IMR-90 (cell line): ENCODE measurements at regions not wholly inside any gene's neighbourhood (a gene's known extent, or its start where the extent isn't known, plus 50 kb on each side); places are given as distances from the start of the nearest gene placed in this dataset.

Experiments
- ATAC-seq: fragments of 200-7000 bp; cut with Tn5 transposase; 2 replicates; pipeline ENCODE4 v1.9.1; 2020; ENCODE audit warnings: low read depth, mild to moderate bottlenecking, moderate library complexity
- BruUV-seq: library from RNA; stranded (reverse); fragments of 400-500 nt; replicated peaks from 2 replicates; lab custom pipeline; 2021; lab: Mats Ljungman, UMichigan
- CTCF ChIA-PET: fragments of 300-600 bp; formaldehyde crosslinking; extraction: SDS; loops from one replicate; lab custom pipeline; 2021; ENCODE audit warnings: antibody characterized with exemption; lab: Yijun Ruan, JAX
- POLR2A ChIA-PET: fragments of 300-600 bp; sonication (Branson Sonifier 250); formaldehyde crosslinking; loops from one replicate; lab custom pipeline; 2022; ENCODE audit warnings: antibody characterized with exemption; ENCODE audit not compliant: unreplicated experiment; lab: Charles Lee
- DNase-seq: peaks from one replicate; pipeline ENCODE4 v3.0.0; 2013
- H2AFZ ChIP-seq: replicated peaks from 2 replicates; pipeline ENCODE3; 2013; ENCODE audit warnings: low read length, mild to moderate bottlenecking; ENCODE audit not compliant: poor library complexity
- H2AK5ac ChIP-seq: 2 replicates; pipeline ENCODE4 v1.6.1; 2013; ENCODE audit warnings: low read depth, low read length, inconsistent platforms
- H2AK9ac ChIP-seq: replicated peaks from 2 replicates; pipeline ENCODE3; 2013; ENCODE audit warnings: mild to moderate bottlenecking, low read depth, low read length, moderate library complexity; ENCODE audit not compliant: poor library complexity
- H2BK120ac ChIP-seq: 2 replicates; pipeline ENCODE4 v1.6.1; 2013; ENCODE audit warnings: low read depth, low read length, inconsistent platforms
- H2BK15ac ChIP-seq: 3 replicates; pipeline ENCODE4 v1.6.1; 2013; ENCODE audit warnings: low read depth, low read length, inconsistent platforms
- H2BK20ac ChIP-seq: 2 replicates; pipeline ENCODE4 v1.6.1; 2013; ENCODE audit warnings: low read depth, mild to moderate bottlenecking, inconsistent platforms, low read length, moderate library complexity
- H2BK5ac ChIP-seq: 2 replicates; pipeline ENCODE4 v1.6.1; 2013; ENCODE audit warnings: mild to moderate bottlenecking, low read depth, low read length, inconsistent platforms; ENCODE audit not compliant: poor library complexity, severe bottlenecking
- H3K14ac ChIP-seq: replicated peaks from 2 replicates; pipeline ENCODE4 v1.6.1; 2013; ENCODE audit warnings: low read depth, low read length, inconsistent platforms
- H3K18ac ChIP-seq: 2 replicates; pipeline ENCODE4 v1.6.1; 2013; ENCODE audit warnings: low read depth, low read length, control low read depth
- H3K23ac ChIP-seq: 2 replicates; pipeline ENCODE4 v1.6.1; 2013; ENCODE audit warnings: low read depth, low read length, inconsistent platforms
- H3K27ac ChIP-seq: 2 replicates; pipeline ENCODE4 v1.5.1; 2013; ENCODE audit warnings: mild to moderate bottlenecking, control low read depth, low read length; ENCODE audit not compliant: insufficient read depth
- H3K27me3 ChIP-seq: 2 replicates; pipeline ENCODE4 v1.6.1; 2013; ENCODE audit warnings: low read length; ENCODE audit not compliant: control insufficient read depth, insufficient read depth
- H3K36me3 ChIP-seq: 2 replicates; pipeline ENCODE4 v1.6.1; 2013; ENCODE audit warnings: low read length, mixed read lengths; ENCODE audit not compliant: control insufficient read depth, insufficient read depth
- H3K4ac ChIP-seq: 2 replicates; pipeline ENCODE4 v1.6.1; 2013; ENCODE audit warnings: low read depth, low read length, inconsistent platforms
- H3K4me1 ChIP-seq: 2 replicates; pipeline ENCODE4 v1.6.1; 2013; ENCODE audit warnings: low read length, mixed read lengths; ENCODE audit not compliant: control insufficient read depth, insufficient read depth
- H3K4me2 ChIP-seq: 2 replicates; pipeline ENCODE4 v1.6.1; 2013; ENCODE audit warnings: low read depth, mild to moderate bottlenecking, control low read depth, low read length, moderate library complexity
- H3K4me3 ChIP-seq: 2 replicates; pipeline ENCODE4 v1.5.1; 2013; ENCODE audit warnings: low read depth, mild to moderate bottlenecking, control low read depth, low read length, moderate library complexity; ENCODE audit not compliant: insufficient read depth
- H3K56ac ChIP-seq: 2 replicates; pipeline ENCODE4 v1.6.1; 2013; ENCODE audit warnings: low read length, inconsistent platforms; ENCODE audit not compliant: insufficient read depth; ENCODE audit errors: extremely low read depth
- H3K79me1 ChIP-seq, 2 experiments: 2 replicates each; pipeline ENCODE4 v1.6.1; 2013; ENCODE audit warnings: low read length in 2 of 2, inconsistent platforms in 1 of 2, low read depth in 1 of 2
- H3K9ac ChIP-seq: 2 replicates; pipeline ENCODE4 v1.6.1; 2013; ENCODE audit warnings: low read depth, low read length, control low read depth
- H3K9me1 ChIP-seq: 2 replicates; pipeline ENCODE4 v1.6.1; 2013; ENCODE audit warnings: low read length, inconsistent platforms; ENCODE audit not compliant: insufficient read depth
- H3K9me3 ChIP-seq: 2 replicates; pipeline ENCODE4 v1.6.1; 2013; ENCODE audit warnings: low read length; ENCODE audit not compliant: control insufficient read depth, insufficient read depth
- H4K20me1 ChIP-seq: 2 replicates; pipeline ENCODE4 v1.6.1; 2013; ENCODE audit warnings: low read length, inconsistent platforms; ENCODE audit not compliant: insufficient read depth
- H4K5ac ChIP-seq: 2 replicates; pipeline ENCODE4 v1.6.1; 2013; ENCODE audit warnings: mild to moderate bottlenecking, low read depth, low read length, control low read depth
- H4K8ac ChIP-seq, 2 experiments: 2 replicates each; pipeline ENCODE4 v1.6.1; 2013; ENCODE audit warnings: low read depth in 2 of 2, low read length in 2 of 2, control low read depth in 1 of 2, inconsistent platforms in 1 of 2
- H4K91ac ChIP-seq: 2 replicates; pipeline ENCODE4 v1.6.1; 2013; ENCODE audit warnings: low read depth, low read length, inconsistent platforms; ENCODE audit not compliant: insufficient read depth
- RFX5 ChIP-seq: IDR thresholded peaks from 2 replicates; pipeline ENCODE4 v1.8.0; 2012; ENCODE audit warnings: low read depth, mild to moderate bottlenecking, low read length, moderate library complexity
- WGBS, 2 experiments: methylation state at CpG; one replicate each; pipeline versions ENCODE4 v1.1.5 to v1.1.7; 2013; ENCODE audit warnings: missing lambda C conversion rate in 2 of 2; ENCODE audit not compliant: insufficient read length in 1 of 2; ENCODE audit errors: extremely low coverage in 2 of 2; 5-methylcytosine and 5-hydroxymethylcytosine counted together
- dilution Hi-C: fragments of 300-500 bp; cut with HindIII; formaldehyde crosslinking; loops from one replicate; pipeline ENCODE4 v1.14.3; 2018; ENCODE audit warnings: low sequenced_read_pairs; ENCODE audit not compliant: unreplicated experiment
- in situ Hi-C: fragments of 300-500 bp; cut with MboI; formaldehyde crosslinking; loops from 3 replicates; pipeline ENCODE4 v1.14.3; 2019; ENCODE audit warnings: low sequenced_read_pairs, inconsistent platforms, mixed read lengths
- intact Hi-C: fragments of 100-400 bp; cut with micrococcal nuclease; formaldehyde crosslinking; loops from 2 replicates; pipeline ENCODE4 v1.10.0; 2022

DNA sequence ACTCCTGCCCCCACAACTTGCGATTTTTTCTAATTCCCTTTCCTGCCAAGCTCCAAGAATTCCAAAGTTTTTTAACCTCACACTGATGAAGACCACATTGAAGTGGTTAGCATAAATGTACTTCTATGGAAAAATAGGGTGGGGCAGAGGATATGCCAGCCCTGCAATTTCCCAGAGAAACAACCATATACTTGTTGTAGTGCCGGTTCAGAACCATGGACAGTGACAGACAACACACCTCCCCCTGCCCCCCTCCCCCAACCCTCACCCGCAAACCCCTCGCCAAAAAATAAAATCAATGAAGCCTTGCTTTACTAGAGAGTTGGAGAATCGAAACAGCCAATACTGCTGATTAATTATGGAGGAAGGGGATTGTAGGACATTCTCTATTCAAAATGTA, 109.5 kb upstream of the GRIK3 start:
- in situ Hi-C loops: no loop called here
- no peak overlapping the region for H2BK15ac ChIP-seq
- H3K4ac ChIP-seq: no peak overlapping the region
- no peak overlapping the region for H4K5ac ChIP-seq
- H4K91ac ChIP-seq: no peak overlapping the region
- ChIA-PET CTCF (no interaction called here), POLR2A (no interaction called here)
- no peak overlapping the region for H2BK20ac ChIP-seq
- H2BK5ac ChIP-seq: no peak overlapping the region
- no peak overlapping the region for H3K9ac ChIP-seq
- H3K36me3 ChIP-seq: no peaks in the 10 kb centered on the region
- no peak for TF ChIP-seq RFX5
- DNase-seq: no peak
- no peak overlapping the region for H3K27ac ChIP-seq
- no CpG with 5 or more reads among the region's 5 CpGs for WGBS, 2 experiments
- no peak overlapping the region for H3K23ac ChIP-seq
- ATAC-seq: no peak
- intact Hi-C loops: no loop called here
- H3K56ac ChIP-seq: no peak overlapping the region
- H3K79me1 ChIP-seq: no peaks in the 10 kb centered on the region
- H2AK9ac ChIP-seq: no peak overlapping the region
- H3K4me2 ChIP-seq: no peak overlapping the region
- H3K27me3 ChIP-seq: no peaks in the 10 kb centered on the region
- no peak overlapping the region for H3K18ac ChIP-seq
- peaks cover 3% of the 10 kb centered on the region; the same call in 1 of the 2 replicates for H3K9me3 ChIP-seq
- dilution Hi-C loops: no loop called here
- H2AFZ ChIP-seq: no peak overlapping the region
- H2BK120ac ChIP-seq: no peak overlapping the region
- H3K14ac ChIP-seq: no peak overlapping the region
- no TSS peak for BruUV-seq
- H2AK5ac ChIP-seq: no peak overlapping the region
- no peak overlapping the region for H3K4me3 ChIP-seq
- H4K8ac ChIP-seq: no peak overlapping the region
- H4K20me1 ChIP-seq: no peaks in the 10 kb centered on the region
- H3K4me1 ChIP-seq: no peaks in the 10 kb centered on the region
- no peaks in the 10 kb centered on the region for H3K9me1 ChIP-seq
